HL-60 (cell line): ENCODE measurements at regions not wholly inside any gene's neighbourhood (a gene's known extent, or its start where the extent isn't known, plus 50 kb on each side); places are given as distances from the start of the nearest gene placed in this dataset.

ENCODE experiments used
- CTCF ChIP-seq: IDR thresholded peaks from one replicate; pipeline ENCODE4 v1.5.1; 2011; ENCODE audit warnings: low read length, control low read depth, inconsistent platforms; ENCODE audit not compliant: insufficient read depth
- POLR2AphosphoS5 ChIP-seq: IDR thresholded peaks from 2 replicates; pipeline ENCODE4 v1.6.1; 2012; ENCODE audit warnings: low read depth

GRCh38 chr7:84513061-84513460 lies 318.5 kb upstream of the SEMA3A start:
- no peak for TF ChIP-seq CTCF
- TF ChIP-seq POLR2AphosphoS5, result no peak
